Kidney capillary endothelial cell (primary cell): ENCODE measurements at regions not wholly inside any gene's neighbourhood (a gene's known extent, or its start where the extent isn't known, plus 50 kb on each side); places are given as distances from the start of the nearest gene placed in this dataset.
A peak's percentile ranks its signal among the peaks of the same experiment; 100 is the strongest.

ENCODE experiments used
- DNase-seq: peaks from one replicate; pipeline ENCODE4 v3.0.0-alpha.2; 2018; ENCODE audit warnings: low spot score

DNA sequence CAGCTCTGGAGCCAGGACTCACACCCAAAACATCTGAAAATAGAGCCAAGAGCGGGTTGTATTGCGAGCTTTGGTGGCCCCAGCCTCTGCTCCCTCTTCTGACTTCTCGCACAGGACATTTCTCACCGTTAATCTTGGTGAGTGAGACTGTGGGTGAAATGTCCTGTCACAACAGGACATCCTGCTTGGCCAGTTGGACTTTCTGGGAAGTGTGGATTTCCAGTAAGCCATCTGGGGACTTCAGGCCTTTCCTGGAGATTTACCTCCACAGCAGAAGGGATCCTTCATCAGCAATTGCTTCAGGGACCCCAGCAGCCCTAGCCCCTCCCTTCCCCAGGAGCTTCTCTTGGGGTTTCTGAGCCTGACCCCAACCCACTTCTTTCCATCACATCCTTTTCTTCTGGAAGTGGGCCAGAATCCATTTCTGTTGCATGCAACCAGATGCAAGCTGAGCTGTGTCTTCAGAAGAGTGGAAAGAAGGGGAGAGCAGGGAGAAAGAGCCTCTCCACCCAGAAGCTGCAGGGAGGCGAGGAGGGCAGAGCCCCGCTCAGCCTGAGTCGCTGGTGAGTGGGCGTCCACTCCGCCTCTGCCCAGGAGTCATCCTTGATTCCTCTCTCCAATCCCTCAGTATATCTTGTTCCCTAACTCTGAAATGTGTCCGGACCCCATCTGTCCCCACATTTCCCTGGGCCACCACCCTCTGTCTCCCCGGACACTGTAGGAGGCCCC, 50.3 kb upstream of the GADD45G start:
- no peak for DNase-seq

DNA sequence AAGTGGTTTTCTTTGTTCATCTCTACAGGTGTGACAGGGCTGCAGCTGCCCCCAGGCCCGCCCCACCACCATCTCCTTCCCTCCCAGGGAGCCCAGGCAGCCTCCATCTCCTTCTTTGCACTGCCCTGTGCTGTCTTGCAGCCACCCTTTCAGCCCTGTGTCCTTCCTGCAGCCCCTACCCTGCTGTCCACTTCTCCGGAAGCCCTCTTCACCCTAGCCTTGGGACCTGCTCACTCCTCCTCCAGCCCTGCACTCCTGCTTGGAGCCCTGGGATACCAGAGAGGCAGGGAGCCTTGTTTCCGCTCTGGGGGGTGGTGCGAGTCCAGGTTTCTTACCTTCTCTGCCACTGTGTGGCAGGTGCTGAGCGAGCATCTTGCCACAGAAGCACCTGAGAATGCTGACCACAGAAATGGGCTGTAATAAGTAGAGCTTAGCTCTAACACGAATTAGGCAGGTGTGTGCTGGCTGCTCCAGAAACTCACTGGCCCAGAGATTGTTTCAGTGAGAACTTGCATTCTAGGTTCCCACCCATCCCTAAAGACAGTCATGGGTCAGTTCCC, 51.3 kb upstream of the GADD45G start:
- DNase-seq: no peak

GRCh38 chr9:89550346-89550927, 52.5 kb upstream of the SEMA4D start:
- no peak for DNase-seq

DNA sequence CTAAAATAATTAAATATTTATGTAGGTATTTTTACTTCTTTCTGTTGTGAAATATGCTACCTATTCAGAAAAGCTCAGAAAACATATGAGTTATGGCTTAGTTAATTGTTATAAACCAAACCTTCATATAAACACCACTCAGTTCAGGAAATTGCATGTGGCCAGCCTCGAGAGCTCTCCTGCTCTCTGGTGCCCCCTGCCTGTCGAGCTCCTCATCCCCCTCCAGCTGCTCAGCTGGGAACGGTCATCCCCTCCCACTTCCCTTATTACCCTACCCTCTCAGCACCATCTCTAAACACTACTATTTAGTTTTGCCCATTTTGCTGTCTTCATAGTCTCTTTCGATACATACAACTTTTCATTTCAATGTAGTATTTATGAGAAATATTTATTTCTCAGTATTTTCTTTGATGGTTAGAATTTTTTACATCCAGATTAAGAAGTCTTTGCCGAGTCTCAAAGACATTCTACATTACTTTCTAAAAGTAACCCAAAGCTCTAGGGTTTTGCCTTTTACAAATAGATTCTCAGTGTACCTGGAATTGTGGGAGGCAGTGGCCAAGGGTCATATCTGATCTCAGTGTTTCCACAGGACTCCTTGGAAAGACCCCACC, 51.2 kb upstream of the SEMA4D start:
- DNase-seq: peak; percentile 70

GRCh38 chr9:89548071-89548638, 50.2 kb upstream of the SEMA4D start:
- DNase-seq: no peak
